ENCODE measurements at regions not wholly inside any gene's neighbourhood (a gene's known extent, or its start where the extent isn't known, plus 50 kb on each side); places are given as distances from the start of the nearest gene placed in this dataset.

- no peaks in the 10 kb centered on the region for H4K20me1 ChIP-seq (ENCODE audit: insufficient read depth)
- no peaks in the 10 kb centered on the region for H3K27me3 ChIP-seq (ENCODE audit: insufficient read depth, low read depth, low read length)
- H3K9me2 ChIP-seq (ENCODE audit: insufficient read depth, low read length) = no peaks in the 10 kb centered on the region
- H3K4me3 ChIP-seq (ENCODE audit: low read length) = no peak overlapping the region
- no peaks in the 10 kb centered on the region for H3K9me3 ChIP-seq (ENCODE audit: low read length)
- H2AFZ ChIP-seq (ENCODE audit: low read depth, low read length) = no peak overlapping the region
- no peak overlapping the region for H3K9ac ChIP-seq (ENCODE audit: low read length)
- no peak overlapping the region for H3K4me2 ChIP-seq (ENCODE audit: low read length)
- no peak overlapping the region for H3K27ac ChIP-seq (ENCODE audit: low read length)
- no peaks in the 10 kb centered on the region for H3K36me3 ChIP-seq (ENCODE audit: insufficient read depth, low read length)
- no peak for TF ChIP-seq CTCF (IDR thresholded peaks at IDR 0.05; ENCODE audit: poor library complexity, severe bottlenecking)
- no peaks in the 10 kb centered on the region for H3K79me2 ChIP-seq (replicated peaks; ENCODE audit: insufficient read depth, low read length)
- peaks cover 3% of the 10 kb centered on the region for H3F3A ChIP-seq (ENCODE audit: insufficient read depth, low read length, poor library complexity, severe bottlenecking)
Observed at GRCh38 chr6:119686240-119686639, 336.7 kb upstream of the MAN1A1 start.

GRCh38 chr6:119683671-119684070 lies 334.1 kb upstream of the MAN1A1 start:
- no peaks in the 10 kb centered on the region for H4K20me1 ChIP-seq (ENCODE audit: insufficient read depth)
- H3K79me2 ChIP-seq (replicated peaks; ENCODE audit: insufficient read depth, low read length) = no peaks in the 10 kb centered on the region
- H3K9me3 ChIP-seq (ENCODE audit: low read length) = no peaks in the 10 kb centered on the region
- no peaks in the 10 kb centered on the region for H3K27me3 ChIP-seq (ENCODE audit: insufficient read depth, low read depth, low read length)
- H3K9me2 ChIP-seq (ENCODE audit: insufficient read depth, low read length) = no peaks in the 10 kb centered on the region
- no peak overlapping the region for H3K9ac ChIP-seq (ENCODE audit: low read length)
- no peak overlapping the region for H2AFZ ChIP-seq (ENCODE audit: low read depth, low read length)
- peaks cover 3% of the 10 kb centered on the region for H3F3A ChIP-seq (ENCODE audit: insufficient read depth, low read length, poor library complexity, severe bottlenecking)
- H3K4me3 ChIP-seq (ENCODE audit: low read length) = peak overlapping the region; percentile 20
- peak overlapping the region; percentile 32 for H3K27ac ChIP-seq (ENCODE audit: low read length)
- TF ChIP-seq SMC3 (conservative IDR thresholded peaks at IDR 0.05; ENCODE audit: poor library complexity) (no peak), MXI1 (conservative IDR thresholded peaks at IDR 0.05; ENCODE audit: poor library complexity, severe bottlenecking) (no peak), POLR2AphosphoS5 (IDR thresholded peaks at IDR 0.05) (no peak), EZH2 (IDR thresholded peaks at IDR 0.05; ENCODE audit: borderline replicate concordance, insufficient read depth, low read length, poor library complexity, severe bottlenecking) (no peak), EP300 (conservative IDR thresholded peaks at IDR 0.05; ENCODE audit: poor library complexity, severe bottlenecking) (no peak), REST (IDR thresholded peaks at IDR 0.05; ENCODE audit: borderline replicate concordance) (no peak), RAD21 (conservative IDR thresholded peaks at IDR 0.05) (no peak), CTCF (IDR thresholded peaks at IDR 0.05; ENCODE audit: poor library complexity, severe bottlenecking) (no peak), TAF1 (IDR thresholded peaks at IDR 0.05; ENCODE audit: low read depth) (no peak)
- no peak overlapping the region for H3K4me2 ChIP-seq (ENCODE audit: low read length)
- H3K36me3 ChIP-seq (ENCODE audit: insufficient read depth, low read length) = no peaks in the 10 kb centered on the region

All from neural cell (in vitro differentiated cells).